Fibroblast of pulmonary artery (primary cell): ENCODE measurements at regions not wholly inside any gene's neighbourhood (a gene's known extent, or its start where the extent isn't known, plus 50 kb on each side); places are given as distances from the start of the nearest gene placed in this dataset.

Experiments used
- DNase-seq: peaks from one replicate; pipeline ENCODE4 v3.0.0-alpha.2; 2010; ENCODE audit warnings: low read depth
- H3K4me3 ChIP-seq: replicated peaks from 2 replicates; pipeline ENCODE4 v1.5.1; 2011; ENCODE audit warnings: low read depth, mild to moderate bottlenecking, control low read depth, low read length, moderate library complexity
- TF ChIP-seq, protein P1 (sequence below): IDR thresholded peaks from 2 replicates; pipeline ENCODE4 v1.5.1; 2011; ENCODE audit warnings: mild to moderate bottlenecking, control low read depth, low read length, inconsistent platforms; ENCODE audit errors: missing control alignments

DNA sequence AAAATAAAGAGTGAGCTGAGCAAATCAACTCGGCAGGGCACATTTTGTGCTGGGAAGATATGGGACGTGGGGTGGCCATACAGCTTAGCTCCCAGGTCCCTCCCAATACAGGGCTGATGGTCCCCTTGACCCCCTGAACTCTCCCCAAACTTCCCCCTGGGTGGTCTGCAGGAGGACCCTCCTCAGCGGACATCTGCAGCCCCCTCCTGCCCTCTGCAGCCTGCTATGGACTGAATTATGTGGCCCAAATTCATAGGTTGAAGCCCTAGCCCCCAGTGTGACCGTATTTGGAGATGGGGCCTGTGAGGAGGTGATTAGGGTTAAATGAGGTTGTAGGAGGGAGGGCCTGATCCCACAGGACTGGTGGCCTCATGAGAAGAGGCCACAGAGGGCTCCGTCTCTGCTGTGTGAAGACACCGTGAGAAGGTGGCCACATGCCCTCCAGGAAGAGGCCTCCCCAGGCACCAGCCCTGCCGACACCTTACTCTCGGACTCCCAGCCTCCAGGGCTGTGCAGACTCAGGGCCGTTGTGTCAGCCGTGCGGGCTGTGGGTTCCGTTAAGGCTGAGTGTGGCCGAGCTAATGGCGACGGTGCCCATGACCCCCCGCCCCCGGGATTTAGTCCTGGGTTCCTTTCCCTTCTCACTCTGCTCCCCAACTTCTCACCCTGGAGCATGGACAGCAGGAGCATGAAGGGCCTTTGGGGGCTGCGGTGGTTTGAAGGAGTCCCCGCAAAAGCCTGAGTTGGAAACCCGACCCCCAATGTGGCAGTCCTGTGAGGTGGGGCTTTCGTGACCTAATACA lies 1042.8 kb downstream of the BRD1 start:
- TF ChIP-seq, protein P1, sequence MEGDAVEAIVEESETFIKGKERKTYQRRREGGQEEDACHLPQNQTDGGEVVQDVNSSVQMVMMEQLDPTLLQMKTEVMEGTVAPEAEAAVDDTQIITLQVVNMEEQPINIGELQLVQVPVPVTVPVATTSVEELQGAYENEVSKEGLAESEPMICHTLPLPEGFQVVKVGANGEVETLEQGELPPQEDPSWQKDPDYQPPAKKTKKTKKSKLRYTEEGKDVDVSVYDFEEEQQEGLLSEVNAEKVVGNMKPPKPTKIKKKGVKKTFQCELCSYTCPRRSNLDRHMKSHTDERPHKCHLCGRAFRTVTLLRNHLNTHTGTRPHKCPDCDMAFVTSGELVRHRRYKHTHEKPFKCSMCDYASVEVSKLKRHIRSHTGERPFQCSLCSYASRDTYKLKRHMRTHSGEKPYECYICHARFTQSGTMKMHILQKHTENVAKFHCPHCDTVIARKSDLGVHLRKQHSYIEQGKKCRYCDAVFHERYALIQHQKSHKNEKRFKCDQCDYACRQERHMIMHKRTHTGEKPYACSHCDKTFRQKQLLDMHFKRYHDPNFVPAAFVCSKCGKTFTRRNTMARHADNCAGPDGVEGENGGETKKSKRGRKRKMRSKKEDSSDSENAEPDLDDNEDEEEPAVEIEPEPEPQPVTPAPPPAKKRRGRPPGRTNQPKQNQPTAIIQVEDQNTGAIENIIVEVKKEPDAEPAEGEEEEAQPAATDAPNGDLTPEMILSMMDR: no peak
- no peak overlapping the region for H3K4me3 ChIP-seq
- DNase-seq: no peak

DNA sequence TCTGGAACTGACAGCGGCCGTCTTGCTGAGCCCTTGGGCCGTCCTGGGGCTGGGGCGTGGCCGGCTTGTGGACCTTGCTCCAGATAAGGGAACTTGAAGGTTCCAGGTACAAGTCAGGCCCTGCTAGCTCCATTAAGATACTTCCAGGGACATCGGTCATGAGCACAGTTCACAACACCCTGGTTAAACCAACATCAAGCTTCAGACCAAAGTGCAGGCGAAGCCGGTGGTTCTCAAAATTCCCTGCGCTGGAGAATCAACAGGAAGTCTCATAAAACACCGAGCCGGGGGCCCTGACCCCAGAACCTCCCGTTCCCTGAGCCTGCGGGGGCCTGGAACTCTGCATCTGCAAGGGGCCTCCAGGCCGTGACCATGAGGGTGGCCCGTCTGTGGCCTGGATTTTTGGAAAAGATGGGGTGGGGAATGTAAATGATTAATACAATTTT lies 1043.8 kb downstream of the BRD1 start:
- H3K4me3 ChIP-seq: no peak overlapping the region
- TF ChIP-seq, protein P1: no peak
- DNase-seq: no peak

DNA sequence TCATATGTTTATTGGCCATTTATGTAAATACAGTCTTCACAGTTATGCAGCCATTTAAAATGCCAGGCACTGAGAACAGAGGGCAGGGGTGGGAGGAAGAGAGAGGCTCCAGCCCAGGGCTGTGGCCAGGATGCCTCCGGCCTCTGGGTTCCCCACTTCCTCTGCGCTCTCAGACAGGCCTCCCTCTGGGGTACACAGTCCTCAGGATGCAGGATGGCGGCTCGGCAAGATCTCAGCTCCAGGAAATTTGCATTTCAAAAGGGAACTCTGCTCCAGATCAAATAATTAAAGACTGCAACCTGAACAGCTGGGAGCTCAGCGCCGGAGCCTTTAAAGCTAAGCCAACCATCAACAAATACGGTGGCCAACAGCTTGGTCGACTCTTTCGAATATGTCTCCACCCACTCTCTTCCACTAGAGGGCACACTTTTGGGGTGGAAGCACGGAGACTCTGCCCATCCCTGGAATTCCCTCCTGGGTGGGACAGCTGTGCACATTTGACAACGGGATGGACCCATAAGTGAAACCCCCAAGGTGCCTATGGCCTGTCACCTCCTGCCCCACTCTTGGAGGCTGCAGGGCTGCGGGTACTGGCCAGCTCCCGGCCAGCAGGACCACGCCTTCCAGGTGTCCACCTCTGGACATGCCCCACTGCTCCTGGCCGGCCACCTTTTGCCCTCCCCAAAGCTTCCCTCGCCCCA lies 1044.7 kb downstream of the BRD1 start:
- no peak overlapping the region for H3K4me3 ChIP-seq
- DNase-seq: no peak
- TF ChIP-seq, protein P1: no peak

DNA sequence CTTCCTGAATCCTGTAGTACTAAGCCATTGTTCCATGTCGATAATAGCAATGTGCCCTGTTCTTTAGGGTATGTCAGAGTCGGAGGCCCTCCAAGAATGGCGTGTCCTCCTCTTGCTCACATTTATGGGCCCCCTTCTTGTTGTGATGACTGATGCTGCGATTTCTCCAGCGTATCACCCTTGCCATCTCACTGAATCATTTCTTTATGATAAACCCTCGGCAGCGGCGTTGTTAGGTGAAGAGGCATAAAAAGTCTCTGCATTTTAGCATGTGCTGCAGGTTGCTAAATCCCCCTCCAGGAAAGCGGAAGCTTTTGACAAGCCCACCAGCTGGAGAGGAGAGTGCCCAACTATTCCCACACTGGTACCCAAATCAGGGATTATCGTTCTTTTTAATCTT lies 1045.3 kb downstream of the BRD1 start:
- H3K4me3 ChIP-seq: no peak overlapping the region
- DNase-seq: no peak
- TF ChIP-seq, protein P1: no peak

DNA sequence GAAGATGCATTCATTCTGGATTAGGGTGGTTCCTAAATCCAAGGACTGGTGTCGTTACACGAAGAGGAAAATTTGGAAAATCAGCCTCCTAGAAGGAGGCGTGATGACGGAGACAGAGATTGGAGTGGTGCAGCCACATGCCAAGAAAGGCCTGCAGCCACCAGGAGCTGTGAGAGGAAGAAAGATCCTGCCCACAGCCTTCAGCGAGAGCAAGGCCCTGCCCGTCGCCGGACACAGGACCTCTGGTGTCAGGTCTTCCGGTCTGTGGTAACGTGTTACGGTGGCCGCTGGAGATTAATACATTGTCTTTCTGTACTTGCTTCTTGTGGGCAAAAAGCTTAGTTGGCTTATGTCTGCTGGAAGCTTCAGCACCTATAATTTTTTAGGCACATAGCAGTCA lies 1045.8 kb downstream of the BRD1 start:
- no peak overlapping the region for H3K4me3 ChIP-seq
- no peak for DNase-seq
- TF ChIP-seq, protein P1: no peak

DNA sequence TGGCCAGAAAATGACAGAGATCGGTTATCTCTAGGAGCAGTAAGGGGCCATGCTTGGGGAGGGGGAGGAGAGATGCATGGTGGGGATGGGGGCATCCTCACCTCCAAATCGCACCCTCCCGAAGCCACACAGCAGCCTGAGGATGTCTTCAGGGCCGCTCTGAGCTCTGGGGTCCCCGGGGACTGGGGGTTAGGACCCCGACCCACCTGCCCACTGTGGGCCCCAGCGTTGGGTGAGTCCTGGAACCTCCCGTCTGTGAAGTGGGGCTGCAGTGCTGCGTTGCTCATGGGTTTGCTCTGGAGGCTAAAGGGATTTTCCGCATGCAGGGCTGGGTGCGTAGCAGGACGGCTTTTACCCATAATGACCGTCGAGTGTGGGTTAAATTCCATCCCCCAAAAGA lies 1046.3 kb downstream of the BRD1 start:
- DNase-seq: no peak
- TF ChIP-seq, protein P1: no peak
- no peak overlapping the region for H3K4me3 ChIP-seq
